ENCODE measurements at regions not wholly inside any gene's neighbourhood (a gene's known extent, or its start where the extent isn't known, plus 50 kb on each side); places are given as distances from the start of the nearest gene placed in this dataset.

DNA sequence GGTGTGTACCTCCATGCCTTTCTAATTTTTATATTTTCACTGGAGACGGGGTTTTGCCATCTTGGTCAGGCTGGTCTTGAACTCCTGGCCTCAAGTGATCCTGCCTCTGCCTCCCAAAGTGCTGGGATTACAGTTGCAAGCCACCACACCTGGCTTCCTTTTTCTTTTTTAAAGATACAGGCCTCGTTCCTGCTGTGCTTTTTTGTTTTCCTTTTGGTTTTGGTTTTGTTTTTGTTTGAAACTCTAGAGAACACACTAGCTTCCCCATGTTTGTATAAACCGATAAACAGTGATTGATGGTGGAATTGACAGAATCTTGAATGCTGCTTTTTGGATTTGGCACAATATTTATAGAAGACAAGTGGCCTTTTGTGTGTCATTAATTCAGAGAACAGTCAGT, 1603.4 kb downstream of the MAT2B start:
- H4K20me1 ChIP-seq (ENCODE audit: insufficient read depth, low read length), result no peaks in the 10 kb centered on the region
- no peak for TF ChIP-seq JARID2 (CRISPR knock-in tag; IDR thresholded peaks at IDR 0.05; ENCODE audit: insufficient replicate concordance)
- TF ChIP-seq NRL (CRISPR knock-in tag; IDR thresholded peaks at IDR 0.05; ENCODE audit: borderline replicate concordance), result no peak
- TF ChIP-seq, protein P1, sequence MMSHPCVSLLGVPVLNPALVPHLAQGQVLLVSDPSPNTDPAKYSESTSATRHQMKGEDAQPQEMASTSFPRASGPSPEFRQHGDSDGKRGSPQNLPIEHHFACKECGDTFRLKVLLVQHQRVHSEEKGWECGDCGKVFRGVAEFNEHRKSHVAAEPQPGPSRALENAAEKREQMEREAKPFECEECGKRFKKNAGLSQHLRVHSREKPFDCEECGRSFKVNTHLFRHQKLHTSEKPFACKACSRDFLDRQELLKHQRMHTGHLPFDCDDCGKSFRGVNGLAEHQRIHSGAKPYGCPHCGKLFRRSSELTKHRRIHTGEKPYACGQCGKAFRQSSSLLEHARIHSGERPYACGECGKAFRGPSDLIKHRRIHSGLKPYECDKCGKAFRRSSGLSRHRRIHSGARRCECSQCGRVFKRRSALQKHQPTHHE (CRISPR knock-in tag; IDR thresholded peaks at IDR 0.05; ENCODE audit: borderline replicate concordance), result no peak
- no peak for TF ChIP-seq NR2F2 (IDR thresholded peaks at IDR 0.05; ENCODE audit: borderline replicate concordance, low read depth)
- TF ChIP-seq SMARCE1 (IDR thresholded peaks at IDR 0.05; ENCODE audit: borderline replicate concordance), result no peak
- TF ChIP-seq TP53 (CRISPR knock-in tag; conservative IDR thresholded peaks at IDR 0.05), result no peak
- no peak for TF ChIP-seq ZBTB20 (CRISPR knock-in tag; IDR thresholded peaks at IDR 0.05; ENCODE audit: borderline replicate concordance, low read depth)
- no peak for TF ChIP-seq BRD4 (CRISPR knock-in tag; IDR thresholded peaks at IDR 0.05)
- no peak for TF ChIP-seq ATF7-NPFF (CRISPR knock-in tag; IDR thresholded peaks at IDR 0.05; ENCODE audit: low read depth)
- TF ChIP-seq NFYB (CRISPR knock-in tag; IDR thresholded peaks at IDR 0.05), result no peak
- TF ChIP-seq ZNF263 (CRISPR knock-in tag; IDR thresholded peaks at IDR 0.05), result no peak
- no peak for TF ChIP-seq GABPA (IDR thresholded peaks at IDR 0.05; ENCODE audit: low read depth, low read length)
- TF ChIP-seq GABPA (CRISPR knock-in tag; IDR thresholded peaks at IDR 0.05; ENCODE audit: low read depth), result no peak
- TF ChIP-seq PCBP1 (IDR thresholded peaks at IDR 0.05; ENCODE audit: borderline replicate concordance, low read depth, low read length), result no peak
- TF ChIP-seq, protein P2, sequence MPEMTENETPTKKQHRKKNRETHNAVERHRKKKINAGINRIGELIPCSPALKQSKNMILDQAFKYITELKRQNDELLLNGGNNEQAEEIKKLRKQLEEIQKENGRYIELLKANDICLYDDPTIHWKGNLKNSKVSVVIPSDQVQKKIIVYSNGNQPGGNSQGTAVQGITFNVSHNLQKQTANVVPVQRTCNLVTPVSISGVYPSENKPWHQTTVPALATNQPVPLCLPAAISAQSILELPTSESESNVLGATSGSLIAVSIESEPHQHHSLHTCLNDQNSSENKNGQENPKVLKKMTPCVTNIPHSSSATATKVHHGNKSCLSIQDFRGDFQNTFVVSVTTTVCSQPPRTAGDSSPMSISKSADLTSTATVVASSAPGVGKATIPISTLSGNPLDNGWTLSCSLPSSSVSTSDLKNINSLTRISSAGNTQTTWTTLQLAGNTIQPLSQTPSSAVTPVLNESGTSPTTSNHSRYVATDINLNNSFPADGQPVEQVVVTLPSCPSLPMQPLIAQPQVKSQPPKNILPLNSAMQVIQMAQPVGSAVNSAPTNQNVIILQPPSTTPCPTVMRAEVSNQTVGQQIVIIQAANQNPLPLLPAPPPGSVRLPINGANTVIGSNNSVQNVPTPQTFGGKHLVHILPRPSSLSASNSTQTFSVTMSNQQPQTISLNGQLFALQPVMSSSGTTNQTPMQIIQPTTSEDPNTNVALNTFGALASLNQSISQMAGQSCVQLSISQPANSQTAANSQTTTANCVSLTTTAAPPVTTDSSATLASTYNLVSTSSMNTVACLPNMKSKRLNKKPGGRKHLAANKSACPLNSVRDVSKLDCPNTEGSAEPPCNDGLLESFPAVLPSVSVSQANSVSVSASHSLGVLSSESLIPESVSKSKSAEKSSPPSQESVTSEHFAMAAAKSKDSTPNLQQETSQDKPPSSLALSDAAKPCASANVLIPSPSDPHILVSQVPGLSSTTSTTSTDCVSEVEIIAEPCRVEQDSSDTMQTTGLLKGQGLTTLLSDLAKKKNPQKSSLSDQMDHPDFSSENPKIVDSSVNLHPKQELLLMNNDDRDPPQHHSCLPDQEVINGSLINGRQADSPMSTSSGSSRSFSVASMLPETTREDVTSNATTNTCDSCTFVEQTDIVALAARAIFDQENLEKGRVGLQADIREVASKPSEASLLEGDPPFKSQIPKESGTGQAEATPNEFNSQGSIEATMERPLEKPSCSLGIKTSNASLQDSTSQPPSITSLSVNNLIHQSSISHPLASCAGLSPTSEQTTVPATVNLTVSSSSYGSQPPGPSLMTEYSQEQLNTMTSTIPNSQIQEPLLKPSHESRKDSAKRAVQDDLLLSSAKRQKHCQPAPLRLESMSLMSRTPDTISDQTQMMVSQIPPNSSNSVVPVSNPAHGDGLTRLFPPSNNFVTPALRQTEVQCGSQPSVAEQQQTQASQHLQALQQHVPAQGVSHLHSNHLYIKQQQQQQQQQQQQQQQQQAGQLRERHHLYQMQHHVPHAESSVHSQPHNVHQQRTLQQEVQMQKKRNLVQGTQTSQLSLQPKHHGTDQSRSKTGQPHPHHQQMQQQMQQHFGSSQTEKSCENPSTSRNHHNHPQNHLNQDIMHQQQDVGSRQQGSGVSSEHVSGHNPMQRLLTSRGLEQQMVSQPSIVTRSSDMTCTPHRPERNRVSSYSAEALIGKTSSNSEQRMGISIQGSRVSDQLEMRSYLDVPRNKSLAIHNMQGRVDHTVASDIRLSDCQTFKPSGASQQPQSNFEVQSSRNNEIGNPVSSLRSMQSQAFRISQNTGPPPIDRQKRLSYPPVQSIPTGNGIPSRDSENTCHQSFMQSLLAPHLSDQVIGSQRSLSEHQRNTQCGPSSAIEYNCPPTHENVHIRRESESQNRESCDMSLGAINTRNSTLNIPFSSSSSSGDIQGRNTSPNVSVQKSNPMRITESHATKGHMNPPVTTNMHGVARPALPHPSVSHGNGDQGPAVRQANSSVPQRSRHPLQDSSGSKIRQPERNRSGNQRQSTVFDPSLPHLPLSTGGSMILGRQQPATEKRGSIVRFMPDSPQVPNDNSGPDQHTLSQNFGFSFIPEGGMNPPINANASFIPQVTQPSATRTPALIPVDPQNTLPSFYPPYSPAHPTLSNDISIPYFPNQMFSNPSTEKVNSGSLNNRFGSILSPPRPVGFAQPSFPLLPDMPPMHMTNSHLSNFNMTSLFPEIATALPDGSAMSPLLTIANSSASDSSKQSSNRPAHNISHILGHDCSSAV (CRISPR knock-in tag; IDR thresholded peaks at IDR 0.05; ENCODE audit: borderline replicate concordance), result no peak
- intact Hi-C loops (cut with micrococcal nuclease; ENCODE audit: unreplicated experiment) (no loop called here), in situ Hi-C loops (cut with HindIII; ENCODE audit: extremely low pct_ligation_motif_present, low pct_unique_long_range_greater_than_20kb) (no loop called here)
- no peak overlapping the region for H2AFZ ChIP-seq (ENCODE audit: low read length)
- H3K36me3 ChIP-seq (replicated peaks in 1 of 2; ENCODE audit: control insufficient read depth in 1 of 2, insufficient read depth in 2 of 2, low read length in 2 of 2), result no peaks in the 10 kb centered on the region
- peaks cover 60% of the 10 kb centered on the region for H3K9me3 ChIP-seq (ENCODE audit: low read length)
- no peaks in the 10 kb centered on the region for H3K79me2 ChIP-seq (ENCODE audit: insufficient read depth, low read length)
- ATAC-seq (no peak), FAIRE-seq (no peak), DNase-seq (ENCODE audit: low spot score) (no peak)
- H3K9ac ChIP-seq (ENCODE audit: insufficient read depth, low read depth, low read length), result no peak overlapping the region
- WGBS (ENCODE audit: low lambda C conversion rate), result 1% methylated on average over 3 of the region's 3 CpGs
- H3K4me3 ChIP-seq (replicated peaks in 1 of 3; ENCODE audit: insufficient read depth in 1 of 3, low read depth in 2 of 3, low read length in 3 of 3), result no peak overlapping the region
- H3K27me3 ChIP-seq (ENCODE audit: control insufficient read depth in 1 of 2, insufficient read depth in 2 of 2, low read length in 2 of 2), result no peaks in the 10 kb centered on the region
- H3K27ac ChIP-seq (ENCODE audit: extremely low read length, insufficient read depth, low read length), result no peak overlapping the region
- H3K4me1 ChIP-seq (ENCODE audit: insufficient read depth, low read length), result no peaks in the 10 kb centered on the region
- CTCF ChIA-PET (ENCODE audit: low intra/inter-chr PET ratio, low total read pairs), result no interaction called here
- H3K4me2 ChIP-seq (ENCODE audit: low read depth, low read length), result no peak overlapping the region
- BruUV-seq (replicated peaks), result no TSS peak
- POLR2A ChIA-PET, result no interaction called here
